ENCODE measurements at regions not wholly inside any gene's neighbourhood (a gene's known extent, or its start where the extent isn't known, plus 50 kb on each side); places are given as distances from the start of the nearest gene placed in this dataset.

GRCh38 chr9:126160067-126160853, 166.4 kb upstream of the MVB12B start:
- Mint-ChIP-seq H3K27me3 (ENCODE audit: unreplicated experiment) (peaks cover 60% of the 10 kb centered on the region), H3K4me3 (ENCODE audit: low read depth, unreplicated experiment) (no peak overlapping the region), H3K36me3 (ENCODE audit: insufficient read depth, unreplicated experiment) (no peaks in the 10 kb centered on the region), H3K27ac (ENCODE audit: unreplicated experiment) (no peak overlapping the region), H3K4me1 (ENCODE audit: low read depth, unreplicated experiment) (no peaks in the 10 kb centered on the region), H3K9me3 (ENCODE audit: low read depth, unreplicated experiment) (no peaks in the 10 kb centered on the region)
- no peak for DNase-seq
- CTCF ChIA-PET = no interaction called here
- BruUV-seq (replicated peaks) = no TSS peak
- no peak for TF ChIP-seq CTCF (IDR thresholded peaks at IDR 0.05; ENCODE audit: unreplicated experiment)
- intact Hi-C loops (cut with micrococcal nuclease; ENCODE audit: unreplicated experiment) = no loop called here

GRCh38 chr9:126160854-126161329, 165.7 kb upstream of the MVB12B start:
- Mint-ChIP-seq H3K9me3 (ENCODE audit: low read depth, unreplicated experiment) (no peaks in the 10 kb centered on the region), H3K27ac (ENCODE audit: unreplicated experiment) (no peak overlapping the region), H3K4me3 (ENCODE audit: low read depth, unreplicated experiment) (no peak overlapping the region), H3K36me3 (ENCODE audit: insufficient read depth, unreplicated experiment) (no peaks in the 10 kb centered on the region), H3K27me3 (ENCODE audit: unreplicated experiment) (peaks cover 67% of the 10 kb centered on the region), H3K4me1 (ENCODE audit: low read depth, unreplicated experiment) (no peaks in the 10 kb centered on the region)
- intact Hi-C loops (cut with micrococcal nuclease; ENCODE audit: unreplicated experiment) = no loop called here
- no peak for DNase-seq
- no TSS peak for BruUV-seq (replicated peaks)
- TF ChIP-seq CTCF (IDR thresholded peaks at IDR 0.05; ENCODE audit: unreplicated experiment) = no peak
- CTCF ChIA-PET = no interaction called here

- no peak overlapping the region for H3K27ac Mint-ChIP-seq (ENCODE audit: unreplicated experiment)
- H3K4me1 Mint-ChIP-seq (ENCODE audit: low read depth, unreplicated experiment) = no peaks in the 10 kb centered on the region
- no peaks in the 10 kb centered on the region for H3K9me3 Mint-ChIP-seq (ENCODE audit: low read depth, unreplicated experiment)
- no peaks in the 10 kb centered on the region for H3K36me3 Mint-ChIP-seq (ENCODE audit: insufficient read depth, unreplicated experiment)
- CTCF ChIA-PET = no interaction called here
- TF ChIP-seq CTCF (IDR thresholded peaks at IDR 0.05; ENCODE audit: unreplicated experiment) = no peak
- peaks cover 70% of the 10 kb centered on the region for H3K27me3 Mint-ChIP-seq (ENCODE audit: unreplicated experiment)
- DNase-seq = no peak
- intact Hi-C loops (cut with micrococcal nuclease; ENCODE audit: unreplicated experiment) = no loop called here
- H3K4me3 Mint-ChIP-seq (ENCODE audit: low read depth, unreplicated experiment) = no peak overlapping the region
- no TSS peak for BruUV-seq (replicated peaks)
Observed at GRCh38 chr9:126162611-126163381, 163.8 kb upstream of the MVB12B start.

- peaks cover 66% of the 10 kb centered on the region for H3K27me3 Mint-ChIP-seq (ENCODE audit: unreplicated experiment)
- no peak overlapping the region for H3K4me3 Mint-ChIP-seq (ENCODE audit: low read depth, unreplicated experiment)
- H3K4me1 Mint-ChIP-seq (ENCODE audit: low read depth, unreplicated experiment) = no peaks in the 10 kb centered on the region
- BruUV-seq (replicated peaks) = no TSS peak
- intact Hi-C loops (cut with micrococcal nuclease; ENCODE audit: unreplicated experiment) = no loop called here
- DNase-seq = no peak
- no peaks in the 10 kb centered on the region for H3K9me3 Mint-ChIP-seq (ENCODE audit: low read depth, unreplicated experiment)
- no peaks in the 10 kb centered on the region for H3K36me3 Mint-ChIP-seq (ENCODE audit: insufficient read depth, unreplicated experiment)
- H3K27ac Mint-ChIP-seq (ENCODE audit: unreplicated experiment) = no peak overlapping the region
- TF ChIP-seq CTCF (IDR thresholded peaks at IDR 0.05; ENCODE audit: unreplicated experiment) = no peak
- CTCF ChIA-PET = interaction anchor here (0.7 kb wide), 1 partner anchor 27 kb away, joined by 8 read pairs; no protein-coding TSS in a partner anchor
Observed at GRCh38 chr9:126164796-126165525, 161.7 kb upstream of the MVB12B start.
